ENCODE measurements at regions not wholly inside any gene's neighbourhood (a gene's known extent, or its start where the extent isn't known, plus 50 kb on each side); places are given as distances from the start of the nearest gene placed in this dataset.

GRCh38 chr16:85503679-85504231 lies 109.4 kb upstream of the GSE1 start:
- TF ChIP-seq REST (IDR thresholded peaks at IDR 0.05; ENCODE audit: insufficient read depth in 1 of 2, low read depth in 2 of 2, low read length in 2 of 2), result no peak

- TF ChIP-seq REST (IDR thresholded peaks at IDR 0.05; ENCODE audit: insufficient read depth in 1 of 2, low read depth in 2 of 2, low read length in 2 of 2) (no peak), POLR2AphosphoS5 (IDR thresholded peaks at IDR 0.05; ENCODE audit: low read depth, low read length) (no peak), SIN3A (IDR thresholded peaks at IDR 0.05; ENCODE audit: borderline replicate concordance, insufficient read depth, low read length) (no peak), TAF1 (IDR thresholded peaks at IDR 0.05; ENCODE audit: borderline replicate concordance, insufficient read depth, low read length) (no peak), FOXP2 (optimal IDR thresholded peaks at IDR 0.05; ENCODE audit: borderline replicate concordance, extremely low read depth, extremely low read length, insufficient read depth) (no peak)
These were observed 108.9 kb upstream of the GSE1 start for GRCh38 chr16:85504242-85504641.

GRCh38 chr16:85505794-85506634 lies 107.1 kb upstream of the GSE1 start:
- no peak for TF ChIP-seq REST (IDR thresholded peaks at IDR 0.05; ENCODE audit: insufficient read depth in 1 of 2, low read depth in 2 of 2, low read length in 2 of 2)
- no peak for TF ChIP-seq SIN3A (IDR thresholded peaks at IDR 0.05; ENCODE audit: borderline replicate concordance, insufficient read depth, low read length)
- no peak for TF ChIP-seq POLR2AphosphoS5 (IDR thresholded peaks at IDR 0.05; ENCODE audit: low read depth, low read length)
- TF ChIP-seq FOXP2 (optimal IDR thresholded peaks at IDR 0.05; ENCODE audit: borderline replicate concordance, extremely low read depth, extremely low read length, insufficient read depth), result no peak
- no peak for TF ChIP-seq TAF1 (IDR thresholded peaks at IDR 0.05; ENCODE audit: borderline replicate concordance, insufficient read depth, low read length)

- TF ChIP-seq POLR2AphosphoS5 (IDR thresholded peaks at IDR 0.05; ENCODE audit: low read depth, low read length), result no peak
- TF ChIP-seq TAF1 (IDR thresholded peaks at IDR 0.05; ENCODE audit: borderline replicate concordance, insufficient read depth, low read length), result no peak
- TF ChIP-seq REST (IDR thresholded peaks at IDR 0.05; ENCODE audit: insufficient read depth in 1 of 2, low read depth in 2 of 2, low read length in 2 of 2), result no peak
- no peak for TF ChIP-seq SIN3A (IDR thresholded peaks at IDR 0.05; ENCODE audit: borderline replicate concordance, insufficient read depth, low read length)
- TF ChIP-seq FOXP2 (optimal IDR thresholded peaks at IDR 0.05; ENCODE audit: borderline replicate concordance, extremely low read depth, extremely low read length, insufficient read depth), result no peak
These were observed 106.5 kb upstream of the GSE1 start for GRCh38 chr16:85506635-85506911.

GRCh38 chr16:85507342-85507741 lies 105.8 kb upstream of the GSE1 start:
- TF ChIP-seq POLR2AphosphoS5 (IDR thresholded peaks at IDR 0.05; ENCODE audit: low read depth, low read length), result no peak
- no peak for TF ChIP-seq TAF1 (IDR thresholded peaks at IDR 0.05; ENCODE audit: borderline replicate concordance, insufficient read depth, low read length)
- no peak for TF ChIP-seq REST (IDR thresholded peaks at IDR 0.05; ENCODE audit: insufficient read depth in 1 of 2, low read depth in 2 of 2, low read length in 2 of 2)
- TF ChIP-seq SIN3A (IDR thresholded peaks at IDR 0.05; ENCODE audit: borderline replicate concordance, insufficient read depth, low read length), result no peak
- TF ChIP-seq FOXP2 (optimal IDR thresholded peaks at IDR 0.05; ENCODE audit: borderline replicate concordance, extremely low read depth, extremely low read length, insufficient read depth), result no peak
